B cell (primary cell): ENCODE measurements at regions not wholly inside any gene's neighbourhood (a gene's known extent, or its start where the extent isn't known, plus 50 kb on each side); places are given as distances from the start of the nearest gene placed in this dataset.

Source experiments
- EZH2 ChIP-seq: IDR thresholded peaks from 2 replicates; pipeline ENCODE4 v1.6.1; 2012; ENCODE audit warnings: borderline replicate concordance, low read depth, mild to moderate bottlenecking, moderate library complexity, low read length; ENCODE audit not compliant: insufficient read depth, poor library complexity, severe bottlenecking
- TF ChIP-seq, protein P1 (sequence below): fragments of 200-600 bp; IDR thresholded peaks from one replicate; pipeline ENCODE4 v1.8.0; 2022; ENCODE audit warnings: antibody characterized with exemption, mild to moderate bottlenecking

DNA sequence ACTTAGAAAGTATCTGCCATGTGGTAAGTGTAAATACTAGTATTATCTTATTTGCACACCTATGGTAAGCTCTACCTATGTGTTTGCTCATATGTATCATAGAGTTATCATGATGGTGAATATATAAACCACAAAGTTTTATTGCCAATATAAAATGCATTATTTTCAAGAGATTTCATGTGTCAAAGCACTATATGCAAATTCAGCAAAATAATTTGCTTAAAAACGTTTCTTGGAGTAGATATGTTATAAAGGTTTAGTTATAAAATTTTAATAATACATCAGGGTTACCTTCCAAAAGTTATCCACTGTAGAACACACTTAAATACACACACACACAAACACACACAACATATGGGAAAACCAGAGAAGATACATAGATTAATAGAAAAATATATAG is 1431.7 kb upstream of the C9orf72 start:
- TF ChIP-seq, protein P1, sequence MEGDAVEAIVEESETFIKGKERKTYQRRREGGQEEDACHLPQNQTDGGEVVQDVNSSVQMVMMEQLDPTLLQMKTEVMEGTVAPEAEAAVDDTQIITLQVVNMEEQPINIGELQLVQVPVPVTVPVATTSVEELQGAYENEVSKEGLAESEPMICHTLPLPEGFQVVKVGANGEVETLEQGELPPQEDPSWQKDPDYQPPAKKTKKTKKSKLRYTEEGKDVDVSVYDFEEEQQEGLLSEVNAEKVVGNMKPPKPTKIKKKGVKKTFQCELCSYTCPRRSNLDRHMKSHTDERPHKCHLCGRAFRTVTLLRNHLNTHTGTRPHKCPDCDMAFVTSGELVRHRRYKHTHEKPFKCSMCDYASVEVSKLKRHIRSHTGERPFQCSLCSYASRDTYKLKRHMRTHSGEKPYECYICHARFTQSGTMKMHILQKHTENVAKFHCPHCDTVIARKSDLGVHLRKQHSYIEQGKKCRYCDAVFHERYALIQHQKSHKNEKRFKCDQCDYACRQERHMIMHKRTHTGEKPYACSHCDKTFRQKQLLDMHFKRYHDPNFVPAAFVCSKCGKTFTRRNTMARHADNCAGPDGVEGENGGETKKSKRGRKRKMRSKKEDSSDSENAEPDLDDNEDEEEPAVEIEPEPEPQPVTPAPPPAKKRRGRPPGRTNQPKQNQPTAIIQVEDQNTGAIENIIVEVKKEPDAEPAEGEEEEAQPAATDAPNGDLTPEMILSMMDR, result no peak
- TF ChIP-seq EZH2, result no peak
